Naive thymus-derived CD8-positive, alpha-beta T cell (primary cell): ENCODE measurements at regions not wholly inside any gene's neighbourhood (a gene's known extent, or its start where the extent isn't known, plus 50 kb on each side); places are given as distances from the start of the nearest gene placed in this dataset.
"Not testable (repeated sequence)": the region's sequence is repeated elsewhere in the genome, so short reads cannot be mapped to it uniquely, and the experiment has no call there.

Source experiments
- ATAC-seq, 2 donors: fragments of 150-1000 bp; cut with Tn5 transposase in 1 of 2; sonication (Bioruptor Pico), chemical (Tn5 transposase) in 1 of 2; 1 replicate in 1 of 2; 2 replicates in 1 of 2; pipeline ENCODE4 v1.10.0; 2021; ENCODE audit warnings: mild to moderate bottlenecking in 2 of 2, moderate library complexity in 2 of 2
- POLR2A ChIA-PET: fragments of 350-600 bp; sonication (Branson Sonifier 250); formaldehyde crosslinking; loops from one replicate; lab custom pipeline; 2021; ENCODE audit warnings: antibody characterized with exemption; lab: Charles Lee
- DNase-seq, 10 donors: peaks; one replicate each; pipeline versions ENCODE4 v3.0.0 to v3.0.0-alpha.2; 2020 to 2022
- H3K27ac Mint-ChIP-seq, 10 donors: one replicate each; pipeline ENCODE4 v1.8.0; 2020 to 2022; ENCODE audit warnings: mild to moderate bottlenecking in 10 of 10, mixed read lengths in 10 of 10, moderate library complexity in 4 of 10, inconsistent platforms in 1 of 10
- H3K27me3 Mint-ChIP-seq, 5 donors: one replicate each; pipeline ENCODE4 v1.8.0; 2021 to 2022; ENCODE audit warnings: mixed read lengths in 5 of 5
- H3K36me3 Mint-ChIP-seq, 3 donors: one replicate each; pipeline ENCODE4 v1.8.0; 2020 to 2022; ENCODE audit warnings: mixed read lengths in 3 of 3, mild to moderate bottlenecking in 2 of 3, inconsistent platforms in 1 of 3
- H3K4me1 Mint-ChIP-seq, 4 donors: one replicate each; pipeline ENCODE4 v1.8.0; 2021 to 2022; ENCODE audit warnings: mixed read lengths in 4 of 4
- H3K4me3 Mint-ChIP-seq, 10 donors: one replicate each; pipeline ENCODE4 v1.8.0; 2020 to 2022; ENCODE audit warnings: mild to moderate bottlenecking in 10 of 10, mixed read lengths in 10 of 10, moderate library complexity in 6 of 10, inconsistent platforms in 1 of 10
- H3K9me3 Mint-ChIP-seq, 9 donors: one replicate each; pipeline ENCODE4 v1.8.0; 2020 to 2022; ENCODE audit warnings: mixed read lengths in 9 of 9, mild to moderate bottlenecking in 3 of 9, inconsistent platforms in 1 of 9, moderate library complexity in 1 of 9

DNA sequence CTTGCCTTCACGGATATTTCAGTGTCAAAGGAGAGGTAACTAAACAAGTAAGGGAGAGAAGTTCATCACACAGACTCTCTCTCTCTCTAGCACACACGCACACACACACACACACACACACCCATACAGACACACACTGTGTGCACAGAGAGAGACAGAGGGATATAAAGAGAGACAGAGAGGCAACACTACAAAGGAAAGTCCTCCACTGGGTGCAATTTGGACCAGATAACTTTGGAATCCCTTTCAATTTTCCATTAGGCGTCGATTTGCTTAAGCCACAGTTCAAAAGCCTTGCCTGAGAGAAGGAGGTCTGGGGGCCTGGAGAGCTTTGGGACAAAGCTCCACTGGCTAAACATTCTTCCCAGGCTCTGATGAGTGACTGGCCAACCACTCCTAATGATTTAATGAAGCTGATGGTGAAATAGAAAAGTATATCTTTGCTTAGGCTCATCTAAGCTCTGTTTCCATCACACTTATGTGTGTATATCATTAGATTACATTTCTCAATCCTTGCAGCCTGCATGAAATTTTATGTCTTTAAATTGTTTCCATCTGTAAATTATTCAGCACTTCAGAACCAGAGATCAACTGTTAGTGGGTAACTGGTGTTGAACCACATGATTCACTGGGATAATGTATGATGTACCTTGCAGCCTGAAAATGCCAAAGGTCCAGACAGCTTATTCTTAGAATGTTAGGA lies 180.8 kb downstream of the MAGEB17 start:
- peaks cover 2 to 37% (median 3%) of the 10 kb centered on the region in 5 donors for H3K27me3 Mint-ChIP-seq
- no peaks in the 10 kb centered on the region for H3K4me1 Mint-ChIP-seq
- H3K27ac Mint-ChIP-seq: no peak overlapping the region
- no peak for DNase-seq
- peaks cover 0 to 6% (median 0%) of the 10 kb centered on the region in 3 donors for H3K36me3 Mint-ChIP-seq
- POLR2A ChIA-PET: no interaction called here
- H3K9me3 Mint-ChIP-seq: peaks cover 0 to 6% (median 0%) of the 10 kb centered on the region in 9 donors
- no peak overlapping the region for H3K4me3 Mint-ChIP-seq
- ATAC-seq: no peak

DNA sequence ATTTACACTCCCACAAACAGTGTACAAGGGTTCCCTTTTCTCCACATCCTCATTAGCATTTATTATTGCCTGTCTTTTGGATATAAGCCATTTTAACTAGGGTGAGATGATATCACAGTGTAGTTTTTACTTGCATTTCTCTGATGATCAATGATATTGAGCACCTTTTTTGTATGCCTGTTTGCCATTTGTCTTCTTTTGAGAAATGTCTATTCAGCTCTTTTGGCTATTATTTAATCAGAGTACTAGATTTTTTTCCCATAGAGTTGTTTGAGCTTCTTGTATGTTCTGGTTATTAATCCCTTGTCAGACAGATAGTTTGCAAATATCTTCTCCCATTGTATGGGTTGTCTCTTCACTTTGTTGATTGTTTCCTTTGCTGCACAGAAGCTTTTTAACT lies 190.6 kb downstream of the MAGEB17 start:
- POLR2A ChIA-PET: no interaction called here
- DNase-seq: no peak

DNA sequence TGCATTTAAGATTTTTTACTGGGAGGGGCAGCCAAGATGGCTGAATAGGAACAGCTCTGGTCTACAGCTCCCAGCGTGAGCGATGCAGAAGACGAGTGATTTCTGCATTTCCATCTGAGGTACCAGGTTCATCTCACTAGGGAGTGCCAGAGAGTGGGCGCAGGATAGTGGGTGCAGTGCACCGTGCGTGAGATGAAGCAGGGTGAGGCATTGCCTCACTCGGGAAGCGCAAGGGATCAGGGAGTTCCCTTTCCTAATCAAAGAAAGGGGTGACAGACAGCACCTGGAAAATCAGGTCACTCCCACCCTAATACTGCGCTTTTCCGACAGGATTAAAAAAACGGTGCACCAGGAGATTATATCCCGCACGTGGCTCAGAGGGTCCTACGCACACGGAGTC lies 192.8 kb downstream of the MAGEB17 start:
- H3K36me3 Mint-ChIP-seq, H3K4me3 Mint-ChIP-seq, H3K27ac Mint-ChIP-seq, POLR2A ChIA-PET, ATAC-seq, DNase-seq, H3K4me1 Mint-ChIP-seq, H3K9me3 Mint-ChIP-seq: not testable (repeated sequence)
- peaks cover 2 to 11% (median 4%) of the 10 kb centered on the region in 5 donors for H3K27me3 Mint-ChIP-seq

More for the DNA sequence above, 190.6 kb downstream of the MAGEB17 start:
- H3K9me3 Mint-ChIP-seq: no peaks in the 10 kb centered on the region
- H3K4me1 Mint-ChIP-seq: no peaks in the 10 kb centered on the region
- no peak for ATAC-seq
- H3K4me3 Mint-ChIP-seq: no peak overlapping the region
- H3K27ac Mint-ChIP-seq: no peak overlapping the region
- no peaks in the 10 kb centered on the region for H3K36me3 Mint-ChIP-seq
- H3K27me3 Mint-ChIP-seq: peaks cover 2 to 11% (median 4%) of the 10 kb centered on the region in 5 donors

DNA sequence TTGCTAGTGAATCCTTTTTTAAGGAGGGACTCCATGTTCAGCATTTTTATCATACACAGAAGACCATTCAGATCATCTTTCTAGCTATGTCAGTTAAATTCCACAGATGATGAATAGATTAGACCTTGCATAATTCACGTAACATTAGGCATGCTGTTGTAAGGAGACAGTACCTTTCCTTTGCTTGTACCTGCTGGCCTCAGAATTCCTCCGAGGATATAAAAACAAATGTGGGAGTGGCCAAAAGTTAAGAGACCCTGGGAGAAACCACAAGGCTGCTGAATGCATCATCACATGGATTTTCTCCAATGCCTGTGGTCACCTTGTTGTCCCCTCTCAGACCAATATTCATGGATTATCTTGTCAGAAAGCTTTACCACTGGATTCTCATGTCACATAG lies 201.4 kb downstream of the MAGEB17 start:
- H3K27ac Mint-ChIP-seq: no peak overlapping the region
- ATAC-seq: no peak
- H3K36me3 Mint-ChIP-seq: no peaks in the 10 kb centered on the region
- H3K9me3 Mint-ChIP-seq: no peaks in the 10 kb centered on the region
- DNase-seq: no peak
- POLR2A ChIA-PET: no interaction called here
- no peaks in the 10 kb centered on the region for H3K4me1 Mint-ChIP-seq
- H3K4me3 Mint-ChIP-seq: no peak overlapping the region
- H3K27me3 Mint-ChIP-seq: peaks cover 0 to 18% (median 5%) of the 10 kb centered on the region in 5 donors

DNA sequence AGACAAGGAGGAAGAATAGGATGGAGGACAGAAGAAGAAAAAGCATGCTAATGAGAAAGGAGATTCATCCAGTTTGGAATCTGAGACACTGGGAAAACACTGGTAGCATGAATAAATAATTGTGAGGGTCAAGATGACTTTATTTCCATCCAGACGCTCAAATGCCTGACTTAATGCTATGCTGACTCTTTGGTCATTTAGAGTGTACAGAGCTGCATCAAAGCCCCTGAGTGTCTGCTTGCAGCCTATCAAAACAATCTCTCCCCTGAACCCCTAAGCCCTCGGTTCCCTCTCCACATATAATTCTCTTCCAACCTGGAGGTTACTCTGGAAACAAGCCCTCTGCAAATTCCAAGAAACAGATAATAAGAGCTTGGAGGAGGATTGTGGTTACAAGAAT lies 208.8 kb downstream of the MAGEB17 start:
- Mint-ChIP-seq H3K27me3 (peaks cover 0 to 18% (median 5%) of the 10 kb centered on the region in 5 donors), H3K9me3 (peaks cover 0 to 1% (median 0%) of the 10 kb centered on the region in 9 donors), H3K36me3 (no peaks in the 10 kb centered on the region), H3K4me1 (no peaks in the 10 kb centered on the region), H3K4me3 (no peak overlapping the region), H3K27ac (no peak overlapping the region)
- no peak for ATAC-seq
- no peak for DNase-seq
- POLR2A ChIA-PET: no interaction called here

DNA sequence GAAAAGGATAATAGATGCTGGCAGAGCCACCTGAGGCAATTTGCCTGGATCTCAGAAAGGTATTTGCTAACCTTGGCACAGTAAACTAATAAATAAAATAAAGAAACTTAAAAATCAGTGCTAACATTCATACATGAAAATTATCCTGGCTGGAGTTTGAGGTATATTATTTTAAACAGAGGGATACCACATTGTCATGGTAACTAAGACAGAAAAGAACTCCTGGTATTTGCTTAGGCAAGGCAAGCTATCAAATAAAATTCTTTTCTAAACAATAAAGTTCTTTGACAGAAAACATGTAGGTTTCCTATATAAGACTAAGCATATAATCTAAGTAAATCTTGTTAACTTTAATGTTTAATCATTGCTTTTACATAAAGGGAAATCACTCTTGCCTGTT lies 218.8 kb downstream of the MAGEB17 start:
- Mint-ChIP-seq H3K27ac (no peak overlapping the region), H3K4me3 (no peak overlapping the region), H3K27me3 (peaks cover 0 to 11% (median 0%) of the 10 kb centered on the region in 5 donors), H3K4me1 (no peaks in the 10 kb centered on the region), H3K9me3 (peaks cover 0 to 6% (median 0%) of the 10 kb centered on the region in 9 donors), H3K36me3 (no peaks in the 10 kb centered on the region)
- ATAC-seq (no peak), DNase-seq (no peak)
- POLR2A ChIA-PET: no interaction called here

DNA sequence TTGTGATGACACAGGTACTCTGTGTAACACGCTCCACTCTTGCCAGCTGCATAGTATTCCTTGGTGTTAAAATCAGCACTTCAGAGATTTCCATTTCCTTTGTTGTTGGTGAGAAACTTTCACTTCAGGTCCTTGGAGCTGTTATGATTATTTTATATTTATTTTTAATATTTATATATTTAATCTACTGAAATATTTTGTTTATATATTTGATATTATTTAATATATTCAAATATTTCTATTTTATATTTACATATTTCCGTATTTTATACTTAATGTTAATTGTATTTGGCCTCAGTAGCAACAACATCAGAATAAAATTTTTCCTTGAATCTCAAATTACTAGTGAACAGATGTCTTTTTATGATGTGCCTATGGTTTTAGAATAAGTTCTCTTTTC lies 225.3 kb downstream of the MAGEB17 start:
- DNase-seq: no peak
- H3K27ac Mint-ChIP-seq: no peak overlapping the region
- peaks cover 0 to 6% (median 0%) of the 10 kb centered on the region in 9 donors for H3K9me3 Mint-ChIP-seq
- no peak for ATAC-seq
- H3K4me3 Mint-ChIP-seq: no peak overlapping the region
- no peaks in the 10 kb centered on the region for H3K4me1 Mint-ChIP-seq
- peaks cover 0 to 5% (median 0%) of the 10 kb centered on the region in 3 donors for H3K36me3 Mint-ChIP-seq
- H3K27me3 Mint-ChIP-seq: peaks cover 0 to 3% (median 0%) of the 10 kb centered on the region in 5 donors
- POLR2A ChIA-PET: no interaction called here

DNA sequence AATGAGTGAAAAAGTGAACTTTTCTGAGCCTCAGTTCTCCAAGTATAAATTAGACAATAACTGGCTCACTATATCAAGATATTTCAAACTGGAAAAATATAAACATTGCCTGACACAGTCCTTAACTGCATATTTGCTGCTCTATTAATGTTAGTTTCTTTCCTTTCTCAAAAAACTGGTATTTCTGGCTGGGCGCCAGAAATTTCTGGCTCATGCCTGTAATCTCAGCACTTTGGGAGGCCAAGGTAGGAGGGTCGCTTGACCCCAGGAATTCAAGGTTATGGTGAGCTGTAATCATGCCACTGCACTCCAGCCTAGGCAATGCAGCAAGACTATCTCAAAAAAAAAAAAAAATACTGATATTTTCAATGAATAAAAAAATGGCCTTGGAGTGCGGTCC lies 227.0 kb downstream of the MAGEB17 start:
- ATAC-seq (no peak), DNase-seq (no peak)
- Mint-ChIP-seq H3K4me3 (no peak overlapping the region), H3K27me3 (no peaks in the 10 kb centered on the region), H3K9me3 (peaks cover 0 to 6% (median 0%) of the 10 kb centered on the region in 9 donors), H3K27ac (no peak overlapping the region), H3K4me1 (no peaks in the 10 kb centered on the region), H3K36me3 (peaks cover 0 to 5% (median 0%) of the 10 kb centered on the region in 3 donors)
- POLR2A ChIA-PET: no interaction called here

DNA sequence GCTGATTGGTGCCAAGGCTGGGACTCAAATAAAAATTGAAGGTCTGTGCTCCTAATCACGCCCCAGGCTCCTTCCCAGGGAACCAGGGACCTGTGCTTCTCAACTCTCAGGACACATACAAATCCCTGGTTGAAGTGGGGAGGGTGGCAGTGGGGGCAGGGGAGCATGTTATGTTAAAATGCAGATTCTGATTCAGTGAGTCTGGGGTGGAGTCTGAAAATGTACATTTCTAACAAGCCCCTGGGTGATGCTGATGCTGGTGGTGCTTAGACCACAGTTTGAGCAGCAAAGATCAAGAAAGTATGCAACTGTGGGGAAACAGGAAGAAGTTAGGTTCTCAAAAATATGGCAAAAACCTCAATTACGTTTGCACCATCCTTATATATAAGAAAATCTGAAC lies 236.5 kb downstream of the MAGEB17 start:
- H3K4me1 Mint-ChIP-seq: no peaks in the 10 kb centered on the region
- H3K27me3 Mint-ChIP-seq: peaks cover 0 to 3% (median 0%) of the 10 kb centered on the region in 5 donors
- peaks cover 0 to 4% (median 0%) of the 10 kb centered on the region in 9 donors for H3K9me3 Mint-ChIP-seq
- DNase-seq (no peak), ATAC-seq (no peak)
- POLR2A ChIA-PET: no interaction called here
- no peaks in the 10 kb centered on the region for H3K36me3 Mint-ChIP-seq
- H3K4me3 Mint-ChIP-seq: no peak overlapping the region
- H3K27ac Mint-ChIP-seq: peak overlapping the region in 1 of 10 donors; percentile 26

DNA sequence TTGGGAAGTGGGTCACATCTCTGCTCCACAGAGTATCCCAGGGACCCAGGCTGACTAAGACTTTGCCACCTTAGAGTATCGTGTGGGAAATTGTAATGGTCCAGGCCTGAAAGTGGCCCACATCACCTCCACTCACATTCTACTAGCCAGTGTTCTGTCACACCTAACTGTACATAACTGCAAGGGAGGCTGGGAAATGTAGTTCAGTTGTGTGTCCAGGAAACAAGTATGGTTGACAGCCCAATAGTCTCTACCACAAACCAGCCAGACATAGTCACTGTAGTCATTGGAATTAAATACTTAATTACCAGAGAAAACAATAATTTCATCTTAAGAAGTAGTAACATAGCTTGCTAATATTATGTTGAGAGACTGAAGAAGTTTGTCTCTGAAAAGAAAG lies 233.4 kb upstream of the S100G start:
- peaks cover 0 to 9% (median 1%) of the 10 kb centered on the region in 5 donors for H3K27me3 Mint-ChIP-seq
- H3K36me3 Mint-ChIP-seq: no peaks in the 10 kb centered on the region
- H3K9me3 Mint-ChIP-seq: no peaks in the 10 kb centered on the region
- ATAC-seq (no peak), DNase-seq (no peak)
- no peaks in the 10 kb centered on the region for H3K4me1 Mint-ChIP-seq
- POLR2A ChIA-PET: no interaction called here
- H3K4me3 Mint-ChIP-seq: no peak overlapping the region
- H3K27ac Mint-ChIP-seq: no peak overlapping the region

DNA sequence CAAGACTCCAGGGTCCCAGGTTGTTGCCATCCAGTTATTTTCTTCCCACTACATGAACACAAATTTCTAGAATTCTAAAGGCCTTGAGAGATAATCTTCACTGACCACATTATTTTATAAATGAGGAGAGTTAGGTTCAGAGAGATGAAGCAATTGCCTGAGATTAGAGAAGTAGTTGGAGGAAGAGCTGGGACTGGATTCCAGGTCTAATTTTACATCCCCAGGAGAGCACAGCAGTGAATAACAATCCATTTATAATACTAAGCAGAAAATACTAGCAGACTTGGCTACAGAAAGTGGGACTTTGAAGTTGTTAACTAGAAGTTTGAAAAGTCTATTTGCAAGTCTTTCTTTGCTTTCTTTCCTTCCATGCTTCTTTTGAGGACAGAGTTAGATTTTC lies 231.3 kb upstream of the S100G start:
- no peak for ATAC-seq
- no peak for DNase-seq
- POLR2A ChIA-PET: interaction anchor here (0.6 kb wide), 1 partner anchor 10 kb away, joined by 3 read pairs; no protein-coding TSS in a partner anchor
- Mint-ChIP-seq H3K9me3 (peaks cover 0 to 4% (median 0%) of the 10 kb centered on the region in 9 donors), H3K27me3 (peaks cover 0 to 1% (median 0%) of the 10 kb centered on the region in 5 donors), H3K36me3 (no peaks in the 10 kb centered on the region), H3K27ac (no peak overlapping the region), H3K4me3 (no peak overlapping the region), H3K4me1 (peaks cover 0 to 2% (median 0%) of the 10 kb centered on the region in 4 donors)

DNA sequence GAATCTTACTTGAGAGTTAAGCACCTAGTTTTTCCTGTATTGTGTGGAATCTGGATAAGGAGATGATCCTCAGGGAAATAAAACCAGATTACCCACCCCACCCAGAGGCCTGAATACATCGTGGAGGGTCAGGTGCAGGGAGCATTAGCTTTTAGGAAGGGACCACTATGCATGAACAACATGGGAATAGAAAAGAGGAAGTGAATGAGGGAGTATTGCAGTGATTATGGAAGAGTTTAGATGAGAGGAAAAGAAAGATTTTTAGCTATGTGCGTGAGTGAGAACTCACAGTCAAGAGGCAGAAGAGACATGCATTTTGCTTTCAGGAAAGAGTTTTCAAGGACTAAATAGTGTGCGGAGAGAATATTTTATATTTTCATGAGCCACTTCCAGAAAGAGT lies 222.3 kb upstream of the S100G start:
- POLR2A ChIA-PET: interaction anchor here (0.6 to 0.7 kb wide), 2 partner anchors 9 kb away, joined by 3 to 5 read pairs; no protein-coding TSS in a partner anchor
- no peak overlapping the region for H3K27ac Mint-ChIP-seq
- no peak overlapping the region for H3K4me3 Mint-ChIP-seq
- peaks cover 0 to 4% (median 0%) of the 10 kb centered on the region in 9 donors for H3K9me3 Mint-ChIP-seq
- no peaks in the 10 kb centered on the region for H3K36me3 Mint-ChIP-seq
- peaks cover 7 to 15% (median 12%) of the 10 kb centered on the region in 4 donors for H3K4me1 Mint-ChIP-seq
- ATAC-seq (no peak), DNase-seq (no peak)
- H3K27me3 Mint-ChIP-seq: no peaks in the 10 kb centered on the region

DNA sequence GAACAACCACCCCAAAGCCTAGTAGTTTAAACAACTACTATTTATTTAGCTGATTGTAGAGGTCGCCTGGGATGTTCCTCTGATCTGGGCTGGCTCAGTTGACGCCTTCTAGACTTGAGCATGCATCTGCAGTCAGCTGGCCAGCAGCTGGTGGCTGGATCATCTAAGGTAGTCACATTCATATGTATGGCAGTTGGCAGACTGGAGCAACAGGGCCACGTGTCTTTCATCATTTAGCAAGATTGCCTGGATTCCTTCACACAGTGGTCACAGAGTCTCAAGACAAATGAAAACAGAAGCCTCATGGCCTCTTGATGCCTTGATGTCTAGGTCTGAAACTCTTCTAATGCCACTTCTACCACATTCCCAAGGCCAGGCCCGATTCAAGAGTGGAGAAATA lies 220.6 kb upstream of the S100G start:
- no peak for DNase-seq
- no peak overlapping the region for H3K4me3 Mint-ChIP-seq
- POLR2A ChIA-PET: no interaction called here
- no peak for ATAC-seq
- no peaks in the 10 kb centered on the region for H3K27me3 Mint-ChIP-seq
- peaks cover 3 to 22% (median 15%) of the 10 kb centered on the region in 4 donors for H3K4me1 Mint-ChIP-seq
- H3K9me3 Mint-ChIP-seq: no peaks in the 10 kb centered on the region
- no peaks in the 10 kb centered on the region for H3K36me3 Mint-ChIP-seq
- no peak overlapping the region for H3K27ac Mint-ChIP-seq
